ENCODE measurements at regions not wholly inside any gene's neighbourhood (a gene's known extent, or its start where the extent isn't known, plus 50 kb on each side); places are given as distances from the start of the nearest gene placed in this dataset.

GRCh38 chr7:153472516-153472915, 579.7 kb upstream of the DPP6 start:
- no peak for DNase-seq

DNA sequence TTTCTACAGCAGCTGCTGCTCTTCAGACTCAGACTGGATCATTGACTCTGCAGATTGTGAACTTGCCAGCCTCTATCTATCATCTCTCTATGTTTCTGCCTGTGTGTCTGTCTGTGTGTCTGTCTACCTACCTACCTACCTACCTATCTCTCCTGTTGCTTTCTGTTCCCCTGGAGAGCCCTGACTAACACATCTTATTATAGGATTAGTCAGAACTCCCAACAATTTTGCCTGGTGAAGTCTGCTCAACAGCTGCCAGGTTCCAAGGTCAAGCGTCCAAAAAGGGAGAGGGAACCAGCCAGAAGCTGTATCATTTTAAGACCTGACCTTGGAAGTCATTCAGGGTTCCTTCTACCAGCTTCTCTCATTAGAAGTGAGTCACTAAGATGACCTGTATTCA, 579.0 kb upstream of the DPP6 start:
- DNase-seq, result no peak

DNA sequence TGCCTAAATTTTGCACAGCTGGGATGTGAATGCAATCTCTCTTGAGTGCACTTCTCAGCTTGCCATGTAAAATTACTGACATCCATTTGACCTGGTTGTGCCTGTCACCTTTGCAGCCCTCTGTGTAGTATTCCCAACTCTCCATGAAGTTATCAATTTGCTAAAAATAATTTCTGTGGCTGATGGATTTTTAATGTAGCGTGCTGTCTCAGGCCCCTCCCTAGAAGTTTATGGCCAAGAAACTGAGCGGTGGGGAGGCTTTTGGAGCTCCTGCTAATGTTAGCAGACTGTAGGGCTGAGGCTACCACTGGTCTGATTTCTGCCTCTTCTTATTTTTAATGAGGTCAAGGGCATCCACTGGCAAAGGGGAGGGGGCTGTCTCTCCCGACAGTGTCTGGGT, 577.0 kb upstream of the DPP6 start:
- no peak for DNase-seq

DNA sequence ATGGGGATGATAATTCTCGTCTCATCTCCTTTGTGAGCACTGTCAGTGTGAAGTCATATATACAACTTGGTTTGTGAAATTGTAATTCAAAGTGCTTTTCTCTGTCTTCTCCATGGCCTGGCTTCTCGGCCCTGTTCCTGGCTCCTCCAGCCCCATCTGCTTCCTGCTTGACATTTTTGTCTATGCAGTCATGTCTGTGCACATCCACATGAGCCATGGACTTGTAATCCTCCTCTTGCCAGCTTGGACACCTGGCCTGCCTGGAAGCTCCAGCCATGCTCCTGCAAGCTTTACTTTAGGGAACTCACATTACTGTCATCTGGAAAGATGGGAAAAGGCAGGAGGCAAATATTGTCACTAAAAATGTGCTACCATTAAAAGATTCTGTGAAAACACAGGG, 576.0 kb upstream of the DPP6 start:
- DNase-seq, result no peak

- no peak for DNase-seq
These were observed 555.9 kb upstream of the DPP6 start for GRCh38 chr7:153496257-153496656.

DNA sequence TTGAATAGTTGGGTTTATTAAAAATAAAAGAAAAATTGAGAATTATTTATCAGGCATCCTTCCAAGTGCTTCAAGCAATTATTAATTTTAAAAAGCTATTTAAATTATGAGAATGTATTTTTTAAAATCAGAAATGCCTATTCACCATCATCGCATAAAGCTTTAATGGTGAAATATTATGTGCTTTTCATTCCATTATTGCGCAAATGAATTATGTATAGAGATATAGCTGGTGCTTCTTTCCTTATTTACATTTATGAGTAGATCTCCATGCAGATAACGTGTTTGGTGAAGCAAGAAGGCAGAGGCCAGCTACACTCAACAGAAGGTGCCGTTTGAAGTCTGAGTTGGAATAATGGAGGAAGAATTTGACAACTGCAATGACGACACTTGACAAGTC, 549.1 kb upstream of the DPP6 start:
- no peak for DNase-seq

- no peak for DNase-seq
These were observed 547.7 kb upstream of the DPP6 start for GRCh38 chr7:153504288-153505075.

GRCh38 chr7:153507885-153508284, 544.3 kb upstream of the DPP6 start:
- no peak for DNase-seq

DNA sequence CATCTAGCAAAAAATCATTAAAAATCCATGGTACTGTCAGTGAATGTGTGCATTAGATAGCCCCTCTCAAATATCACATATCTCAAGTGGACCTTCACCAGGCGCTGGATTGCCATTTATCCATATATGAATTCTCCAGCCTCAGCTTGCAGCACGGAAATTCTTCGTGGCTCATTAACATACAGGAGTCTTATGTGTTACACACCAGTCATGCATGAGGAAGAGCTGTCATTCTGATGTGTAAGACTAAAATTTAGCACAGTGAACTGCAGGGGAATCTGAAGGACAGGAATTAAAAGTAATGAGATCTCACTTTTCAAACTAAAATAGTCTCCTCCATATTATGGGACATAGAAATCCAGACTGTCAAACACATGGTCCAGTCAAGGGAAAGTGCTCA, 542.4 kb upstream of the DPP6 start:
- no peak for DNase-seq

GRCh38 chr7:153510674-153511073, 541.5 kb upstream of the DPP6 start:
- no peak for DNase-seq

DNA sequence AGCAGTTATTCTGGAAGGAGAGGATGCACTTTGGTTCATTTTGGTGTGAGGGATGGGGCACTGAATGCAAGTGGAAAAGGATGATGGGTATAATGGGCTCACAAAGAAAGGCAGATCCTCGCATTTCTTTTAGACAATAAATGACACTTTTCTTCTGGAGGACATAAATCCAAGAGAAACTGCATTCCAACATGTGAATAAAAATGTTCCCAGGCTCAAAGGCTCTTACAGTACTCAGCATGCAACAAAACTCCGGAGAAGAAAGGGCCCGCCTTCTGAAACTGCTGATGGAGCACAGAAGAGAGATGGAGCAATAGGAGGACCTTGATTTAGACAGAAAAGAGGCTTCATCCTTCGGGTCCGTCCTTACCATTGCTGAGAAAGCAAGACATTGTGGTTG, 538.2 kb upstream of the DPP6 start:
- DNase-seq, result no peak

DNA sequence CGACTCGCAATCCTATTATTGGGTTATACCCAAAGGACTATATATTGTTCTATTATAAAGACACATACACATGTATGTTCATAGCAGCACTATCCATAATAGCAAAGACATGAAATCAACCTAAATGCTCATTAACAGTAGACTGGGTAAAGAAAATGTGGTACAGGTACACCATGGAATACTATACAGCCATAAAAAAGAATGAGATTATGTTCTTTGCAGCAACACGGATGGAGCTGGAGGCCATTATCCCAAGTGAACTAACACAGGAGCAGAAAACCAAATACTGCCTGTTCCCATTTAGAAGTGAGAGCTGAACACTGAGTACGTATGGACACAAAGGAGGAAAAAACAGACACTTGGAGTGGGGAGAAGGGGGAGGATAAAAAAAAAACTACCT, 536.8 kb upstream of the DPP6 start:
- no peak for DNase-seq

DNA sequence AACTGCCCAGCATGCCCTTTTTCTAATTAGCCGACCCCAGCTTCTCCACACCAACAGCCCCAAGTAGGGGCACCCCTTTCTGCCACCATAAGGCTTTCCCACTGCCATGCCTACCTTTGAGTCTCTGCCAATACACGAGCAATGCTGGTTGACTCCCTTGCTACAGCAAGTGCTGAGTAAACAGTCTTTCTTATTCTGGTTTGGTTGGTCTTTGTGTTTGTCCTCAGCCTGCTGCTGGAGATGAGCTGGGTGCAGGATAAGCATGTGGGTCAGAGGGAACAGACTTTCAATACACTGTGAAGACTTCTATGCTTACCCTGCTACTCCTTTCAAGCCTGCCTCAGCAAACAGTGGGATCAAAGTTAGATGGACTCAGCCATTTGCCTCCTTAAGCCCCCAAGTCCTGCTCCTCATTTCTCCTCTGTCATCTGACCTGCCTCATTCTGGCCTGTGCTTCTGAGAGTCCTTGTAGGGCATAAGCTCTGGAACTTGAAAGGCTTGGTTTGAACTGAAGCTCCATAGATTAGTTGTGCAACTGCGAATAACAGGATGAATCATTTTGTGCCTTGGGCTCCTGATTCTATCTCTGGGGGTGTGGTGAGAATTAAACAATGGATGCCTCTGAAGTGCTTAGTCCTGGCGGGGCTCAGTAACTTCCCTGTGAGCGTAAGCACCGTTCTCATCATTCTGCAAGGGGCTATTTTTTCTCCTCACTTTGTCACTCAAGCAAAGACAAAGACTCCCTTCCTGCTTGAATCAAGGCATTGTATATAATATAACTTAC, 533.8 kb upstream of the DPP6 start:
- no peak for DNase-seq

DNA sequence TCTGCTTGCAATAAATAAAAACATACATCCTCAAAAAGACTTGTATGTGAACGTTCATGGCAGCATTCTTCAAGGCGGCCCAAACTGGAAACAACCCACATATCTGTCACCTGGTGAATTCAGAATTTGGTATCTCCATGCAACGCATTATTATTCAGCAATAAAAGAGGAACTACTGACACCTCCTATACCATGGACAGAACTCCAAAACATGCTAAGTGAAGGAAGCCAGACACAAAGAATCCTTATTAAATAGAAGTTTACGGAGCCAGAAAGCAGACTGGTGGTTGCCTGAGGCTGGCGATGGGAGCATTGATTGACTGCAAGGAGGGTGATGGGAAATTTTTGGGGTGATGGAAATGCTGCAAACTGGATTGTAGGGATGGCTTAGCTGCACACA, 530.8 kb upstream of the DPP6 start:
- DNase-seq, result no peak

DNA sequence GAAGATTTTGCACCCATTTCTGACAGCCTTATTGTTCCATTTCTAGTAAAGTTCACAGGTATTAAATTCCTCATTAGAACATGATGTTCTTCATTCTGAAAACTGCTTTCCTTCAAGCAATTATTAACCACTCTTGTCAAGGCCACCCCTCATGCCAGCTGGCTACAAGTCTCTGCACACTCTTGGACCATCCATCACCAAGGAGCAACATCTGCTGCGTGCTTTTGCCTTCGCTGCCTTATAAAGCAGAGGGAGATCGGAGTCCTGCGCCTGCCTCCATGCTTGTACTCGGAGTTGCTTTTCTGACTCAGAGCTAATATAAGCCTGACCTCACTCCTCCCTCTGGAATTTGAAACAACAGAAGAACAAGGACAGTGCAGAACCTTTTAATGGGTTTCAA, 529.9 kb upstream of the DPP6 start:
- DNase-seq, result no peak

DNA sequence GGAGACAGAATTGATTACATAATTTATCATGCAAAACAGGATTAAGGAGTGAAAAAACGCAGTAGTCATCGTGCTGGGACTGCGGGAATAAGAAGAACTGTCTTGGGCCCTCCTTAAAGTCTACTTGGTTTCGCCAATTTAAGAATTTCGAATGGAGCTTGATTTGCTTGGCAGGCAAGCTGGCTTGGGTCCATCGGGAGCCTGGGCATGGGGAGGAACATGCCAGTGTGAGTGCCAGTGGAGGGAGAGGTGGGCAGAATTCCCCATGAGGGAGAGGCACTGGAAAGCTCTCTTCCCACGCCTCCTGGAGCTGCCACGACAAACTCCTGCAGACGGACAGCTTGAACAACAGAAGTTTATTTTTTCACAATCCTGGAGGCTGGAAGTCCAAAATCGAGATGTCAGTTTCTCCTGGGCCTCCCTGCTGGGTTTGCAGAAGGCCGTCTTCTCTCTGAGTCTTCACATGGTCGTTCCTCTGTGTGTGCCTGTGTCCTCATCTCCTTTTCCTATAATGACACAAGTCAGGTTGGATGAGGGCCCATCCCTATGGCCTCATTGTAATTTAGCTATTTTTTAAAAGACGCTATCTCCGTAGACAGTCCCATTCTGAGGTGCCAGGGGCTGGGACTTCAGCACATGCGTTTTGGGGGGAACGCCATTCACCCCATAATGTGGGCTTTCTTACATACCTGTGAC, 528.7 kb upstream of the DPP6 start:
- DNase-seq, result no peak

DNA sequence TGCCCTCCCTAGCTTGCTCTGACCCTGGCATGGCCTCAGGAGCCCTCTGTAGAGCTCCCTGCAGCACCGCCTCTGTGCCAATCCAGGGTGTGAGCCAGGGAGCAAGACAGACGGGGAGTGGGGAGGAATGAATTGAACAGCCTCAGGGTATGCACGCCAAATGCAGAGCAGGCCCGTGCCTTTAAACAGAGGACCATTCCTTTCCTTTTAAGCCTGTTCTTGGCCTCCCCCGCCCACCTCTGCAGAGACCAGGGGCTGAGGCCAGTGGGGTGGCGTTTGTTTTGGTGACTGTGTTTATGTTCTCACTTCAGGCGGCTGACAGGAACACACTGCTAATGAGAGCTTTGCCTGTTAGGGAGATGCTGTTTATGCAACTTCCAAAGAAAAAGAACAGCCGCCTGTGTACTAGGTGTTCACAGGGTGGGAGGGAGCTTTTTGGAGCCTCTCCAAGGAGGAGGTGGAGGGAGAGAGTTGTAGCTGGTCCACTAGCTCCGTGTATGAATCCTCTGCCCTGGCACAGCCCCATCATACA, 528.1 kb upstream of the DPP6 start:
- no peak for DNase-seq

GRCh38 chr7:153529100-153529499, 523.1 kb upstream of the DPP6 start:
- DNase-seq, result no peak

GRCh38 chr7:153529651-153530165, 522.5 kb upstream of the DPP6 start:
- no peak for DNase-seq

GRCh38 chr7:153530441-153530840, 521.8 kb upstream of the DPP6 start:
- DNase-seq, result no peak

- no peak for DNase-seq
These were observed 519.9 kb upstream of the DPP6 start for GRCh38 chr7:153532326-153532725.

DNA sequence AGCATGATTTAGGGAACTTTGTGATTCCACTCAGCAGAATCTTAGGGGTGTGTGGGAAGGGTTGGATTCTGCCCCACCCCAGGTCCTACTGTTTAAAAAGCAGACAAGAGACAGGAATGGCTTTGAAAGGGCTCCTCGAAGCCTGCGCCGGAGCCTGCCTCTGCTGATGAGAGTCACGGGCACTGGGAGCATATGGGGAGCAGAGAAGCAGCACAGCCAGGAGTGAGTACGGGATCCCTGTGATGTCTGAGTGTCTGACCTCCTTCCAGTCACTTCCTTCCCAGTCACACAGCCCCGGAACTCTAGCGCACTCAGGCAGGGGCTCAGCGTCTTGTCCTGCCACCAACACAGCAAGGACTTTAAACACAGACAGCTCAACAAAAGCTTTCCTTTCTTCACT, 514.9 kb upstream of the DPP6 start:
- no peak for DNase-seq

DNA sequence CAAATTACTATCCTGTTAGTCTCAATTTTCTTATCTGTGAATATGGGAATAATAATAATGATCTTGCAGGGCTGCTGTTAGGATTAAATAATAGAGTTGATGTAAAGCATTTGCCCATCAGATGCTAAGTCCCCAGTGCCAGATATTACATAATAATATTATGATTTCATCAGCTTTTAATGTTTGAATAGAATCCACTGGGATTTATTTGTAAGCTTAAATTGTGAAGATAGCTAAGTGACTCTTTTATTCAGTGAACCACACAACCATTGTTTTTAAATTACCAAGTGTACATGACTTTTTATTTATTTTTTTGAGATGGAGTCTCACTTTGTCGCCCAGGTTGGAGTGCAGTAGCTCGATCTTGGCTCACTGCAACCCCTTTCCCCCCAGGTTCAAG, 510.3 kb upstream of the DPP6 start:
- DNase-seq, result no peak

DNA sequence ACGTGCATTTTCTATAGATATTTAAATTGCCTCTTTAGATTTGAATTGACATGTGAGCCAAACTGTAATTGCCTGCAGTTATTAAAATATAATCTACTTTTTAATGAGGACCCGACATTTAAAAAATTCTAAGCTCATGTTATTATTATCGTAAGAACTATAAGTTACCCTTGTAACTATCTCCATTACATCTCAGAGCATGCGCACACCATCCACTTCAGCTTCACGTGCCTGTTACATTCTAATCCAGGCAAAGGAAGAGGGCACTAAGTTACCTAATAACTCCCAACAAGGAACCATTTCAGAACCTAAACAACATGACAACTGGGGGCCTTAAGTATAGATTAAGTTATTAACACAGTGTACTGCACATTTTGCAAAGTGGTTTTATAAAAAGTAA, 509.0 kb upstream of the DPP6 start:
- DNase-seq, result no peak

Measured in GDM1 (cell line).